IMR-90 (cell line): ENCODE measurements at regions not wholly inside any gene's neighbourhood (a gene's known extent, or its start where the extent isn't known, plus 50 kb on each side); places are given as distances from the start of the nearest gene placed in this dataset.

Experiments used
- ATAC-seq: fragments of 200-7000 bp; cut with Tn5 transposase; 2 replicates; pipeline ENCODE4 v1.9.1; 2020; ENCODE audit warnings: low read depth, mild to moderate bottlenecking, moderate library complexity
- BruUV-seq: library from RNA; stranded (reverse); fragments of 400-500 nt; replicated peaks from 2 replicates; lab custom pipeline; 2021; lab: Mats Ljungman, UMichigan
- CTCF ChIA-PET: fragments of 300-600 bp; formaldehyde crosslinking; extraction: SDS; loops from one replicate; lab custom pipeline; 2021; ENCODE audit warnings: antibody characterized with exemption; lab: Yijun Ruan, JAX
- POLR2A ChIA-PET: fragments of 300-600 bp; sonication (Branson Sonifier 250); formaldehyde crosslinking; loops from one replicate; lab custom pipeline; 2022; ENCODE audit warnings: antibody characterized with exemption; ENCODE audit not compliant: unreplicated experiment; lab: Charles Lee
- DNase-seq: peaks from one replicate; pipeline ENCODE4 v3.0.0; 2013
- H2AFZ ChIP-seq: replicated peaks from 2 replicates; pipeline ENCODE3; 2013; ENCODE audit warnings: low read length, mild to moderate bottlenecking; ENCODE audit not compliant: poor library complexity
- H2AK5ac ChIP-seq: 2 replicates; pipeline ENCODE4 v1.6.1; 2013; ENCODE audit warnings: low read depth, low read length, inconsistent platforms
- H2AK9ac ChIP-seq: replicated peaks from 2 replicates; pipeline ENCODE3; 2013; ENCODE audit warnings: mild to moderate bottlenecking, low read depth, low read length, moderate library complexity; ENCODE audit not compliant: poor library complexity
- H2BK120ac ChIP-seq: 2 replicates; pipeline ENCODE4 v1.6.1; 2013; ENCODE audit warnings: low read depth, low read length, inconsistent platforms
- H2BK15ac ChIP-seq: 3 replicates; pipeline ENCODE4 v1.6.1; 2013; ENCODE audit warnings: low read depth, low read length, inconsistent platforms
- H2BK20ac ChIP-seq: 2 replicates; pipeline ENCODE4 v1.6.1; 2013; ENCODE audit warnings: low read depth, mild to moderate bottlenecking, inconsistent platforms, low read length, moderate library complexity
- H2BK5ac ChIP-seq: 2 replicates; pipeline ENCODE4 v1.6.1; 2013; ENCODE audit warnings: mild to moderate bottlenecking, low read depth, low read length, inconsistent platforms; ENCODE audit not compliant: poor library complexity, severe bottlenecking
- H3K14ac ChIP-seq: replicated peaks from 2 replicates; pipeline ENCODE4 v1.6.1; 2013; ENCODE audit warnings: low read depth, low read length, inconsistent platforms
- H3K18ac ChIP-seq: 2 replicates; pipeline ENCODE4 v1.6.1; 2013; ENCODE audit warnings: low read depth, low read length, control low read depth
- H3K23ac ChIP-seq: 2 replicates; pipeline ENCODE4 v1.6.1; 2013; ENCODE audit warnings: low read depth, low read length, inconsistent platforms
- H3K27ac ChIP-seq: 2 replicates; pipeline ENCODE4 v1.5.1; 2013; ENCODE audit warnings: mild to moderate bottlenecking, control low read depth, low read length; ENCODE audit not compliant: insufficient read depth
- H3K27me3 ChIP-seq: 2 replicates; pipeline ENCODE4 v1.6.1; 2013; ENCODE audit warnings: low read length; ENCODE audit not compliant: control insufficient read depth, insufficient read depth
- H3K36me3 ChIP-seq: 2 replicates; pipeline ENCODE4 v1.6.1; 2013; ENCODE audit warnings: low read length, mixed read lengths; ENCODE audit not compliant: control insufficient read depth, insufficient read depth
- H3K4ac ChIP-seq: 2 replicates; pipeline ENCODE4 v1.6.1; 2013; ENCODE audit warnings: low read depth, low read length, inconsistent platforms
- H3K4me1 ChIP-seq: 2 replicates; pipeline ENCODE4 v1.6.1; 2013; ENCODE audit warnings: low read length, mixed read lengths; ENCODE audit not compliant: control insufficient read depth, insufficient read depth
- H3K4me2 ChIP-seq: 2 replicates; pipeline ENCODE4 v1.6.1; 2013; ENCODE audit warnings: low read depth, mild to moderate bottlenecking, control low read depth, low read length, moderate library complexity
- H3K4me3 ChIP-seq: 2 replicates; pipeline ENCODE4 v1.5.1; 2013; ENCODE audit warnings: low read depth, mild to moderate bottlenecking, control low read depth, low read length, moderate library complexity; ENCODE audit not compliant: insufficient read depth
- H3K56ac ChIP-seq: 2 replicates; pipeline ENCODE4 v1.6.1; 2013; ENCODE audit warnings: low read length, inconsistent platforms; ENCODE audit not compliant: insufficient read depth; ENCODE audit errors: extremely low read depth
- H3K79me1 ChIP-seq, 2 experiments: 2 replicates each; pipeline ENCODE4 v1.6.1; 2013; ENCODE audit warnings: low read length in 2 of 2, inconsistent platforms in 1 of 2, low read depth in 1 of 2
- H3K9ac ChIP-seq: 2 replicates; pipeline ENCODE4 v1.6.1; 2013; ENCODE audit warnings: low read depth, low read length, control low read depth
- H3K9me1 ChIP-seq: 2 replicates; pipeline ENCODE4 v1.6.1; 2013; ENCODE audit warnings: low read length, inconsistent platforms; ENCODE audit not compliant: insufficient read depth
- H3K9me3 ChIP-seq: 2 replicates; pipeline ENCODE4 v1.6.1; 2013; ENCODE audit warnings: low read length; ENCODE audit not compliant: control insufficient read depth, insufficient read depth
- H4K20me1 ChIP-seq: 2 replicates; pipeline ENCODE4 v1.6.1; 2013; ENCODE audit warnings: low read length, inconsistent platforms; ENCODE audit not compliant: insufficient read depth
- H4K5ac ChIP-seq: 2 replicates; pipeline ENCODE4 v1.6.1; 2013; ENCODE audit warnings: mild to moderate bottlenecking, low read depth, low read length, control low read depth
- H4K8ac ChIP-seq, 2 experiments: 2 replicates each; pipeline ENCODE4 v1.6.1; 2013; ENCODE audit warnings: low read depth in 2 of 2, low read length in 2 of 2, control low read depth in 1 of 2, inconsistent platforms in 1 of 2
- H4K91ac ChIP-seq: 2 replicates; pipeline ENCODE4 v1.6.1; 2013; ENCODE audit warnings: low read depth, low read length, inconsistent platforms; ENCODE audit not compliant: insufficient read depth
- BHLHE40 ChIP-seq: fragments of 150-350 bp; IDR thresholded peaks from 2 replicates; pipeline ENCODE4 v1.6.1; 2016; ENCODE audit warnings: mild to moderate bottlenecking, low read depth, low read length
- CEBPB ChIP-seq: IDR thresholded peaks from 2 replicates; pipeline ENCODE4 v1.6.1; 2012; ENCODE audit warnings: low read depth, low read length, improper control_type of control experiment
- CHD1 ChIP-seq: IDR thresholded peaks from 2 replicates; pipeline ENCODE4 v1.6.1; 2012; ENCODE audit warnings: low read depth, low read length, improper control_type of control experiment
- CTCF ChIP-seq: conservative IDR thresholded peaks from 2 replicates; pipeline ENCODE4 v1.5.1; 2012; ENCODE audit warnings: mild to moderate bottlenecking, low read depth, low read length, improper control_type of control experiment
- ELK1 ChIP-seq: fragments of 150-350 bp; IDR thresholded peaks from 2 replicates; pipeline ENCODE4 v1.6.1; 2016; ENCODE audit warnings: low read depth, mild to moderate bottlenecking, low read length, moderate library complexity, borderline replicate concordance
- FOS ChIP-seq: fragments of 150-350 bp; IDR thresholded peaks from 2 replicates; pipeline ENCODE4 v1.6.1; 2016; ENCODE audit warnings: low read depth, low read length
- MAFK ChIP-seq: IDR thresholded peaks from 2 replicates; pipeline ENCODE4 v1.6.1; 2012; ENCODE audit warnings: low read depth, low read length, improper control_type of control experiment
- MAZ ChIP-seq: IDR thresholded peaks from 2 replicates; pipeline ENCODE4 v1.6.1; 2012; ENCODE audit warnings: low read depth, mild to moderate bottlenecking, low read length, improper control_type of control experiment, moderate library complexity, borderline replicate concordance
- MXI1 ChIP-seq: IDR thresholded peaks from 2 replicates; pipeline ENCODE4 v1.6.1; 2012; ENCODE audit warnings: low read depth, mild to moderate bottlenecking, low read length, moderate library complexity, borderline replicate concordance
- NFE2L2 ChIP-seq: fragments of 150-350 bp; IDR thresholded peaks from 2 replicates; pipeline ENCODE4 v1.6.1; 2016; ENCODE audit warnings: low read depth, mild to moderate bottlenecking, low read length
- POLR2A ChIP-seq: IDR thresholded peaks from 2 replicates; pipeline ENCODE4 v1.6.1; 2012; ENCODE audit warnings: mild to moderate bottlenecking, low read depth, low read length
- RAD21 ChIP-seq: IDR thresholded peaks from 2 replicates; pipeline ENCODE4 v1.6.1; 2012; ENCODE audit warnings: low read length, improper control_type of control experiment
- RCOR1 ChIP-seq: IDR thresholded peaks from 2 replicates; pipeline ENCODE4 v1.6.1; 2012; ENCODE audit warnings: mild to moderate bottlenecking, low read length, improper control_type of control experiment; ENCODE audit not compliant: insufficient replicate concordance
- RFX5 ChIP-seq: IDR thresholded peaks from 2 replicates; pipeline ENCODE4 v1.8.0; 2012; ENCODE audit warnings: low read depth, mild to moderate bottlenecking, low read length, moderate library complexity
- SMC3 ChIP-seq: fragments of 150-350 bp; IDR thresholded peaks from 2 replicates; pipeline ENCODE4 v1.6.1; 2016; ENCODE audit warnings: low read depth, mild to moderate bottlenecking, antibody characterized with exemption, low read length, moderate library complexity
- WGBS, 2 experiments: methylation state at CpG; one replicate each; pipeline versions ENCODE4 v1.1.5 to v1.1.7; 2013; ENCODE audit warnings: missing lambda C conversion rate in 2 of 2; ENCODE audit not compliant: insufficient read length in 1 of 2; ENCODE audit errors: extremely low coverage in 2 of 2; 5-methylcytosine and 5-hydroxymethylcytosine counted together
- dilution Hi-C: fragments of 300-500 bp; cut with HindIII; formaldehyde crosslinking; loops from one replicate; pipeline ENCODE4 v1.14.3; 2018; ENCODE audit warnings: low sequenced_read_pairs; ENCODE audit not compliant: unreplicated experiment
- in situ Hi-C: fragments of 300-500 bp; cut with MboI; formaldehyde crosslinking; loops from 3 replicates; pipeline ENCODE4 v1.14.3; 2019; ENCODE audit warnings: low sequenced_read_pairs, inconsistent platforms, mixed read lengths
- intact Hi-C: fragments of 100-400 bp; cut with micrococcal nuclease; formaldehyde crosslinking; loops from 2 replicates; pipeline ENCODE4 v1.10.0; 2022
- TF ChIP-seq, protein P1 (sequence below): fragments of 150-350 bp; IDR thresholded peaks from 2 replicates; pipeline ENCODE4 v1.6.1; 2017; ENCODE audit warnings: mild to moderate bottlenecking, antibody characterized with exemption, low read length, low read depth

DNA sequence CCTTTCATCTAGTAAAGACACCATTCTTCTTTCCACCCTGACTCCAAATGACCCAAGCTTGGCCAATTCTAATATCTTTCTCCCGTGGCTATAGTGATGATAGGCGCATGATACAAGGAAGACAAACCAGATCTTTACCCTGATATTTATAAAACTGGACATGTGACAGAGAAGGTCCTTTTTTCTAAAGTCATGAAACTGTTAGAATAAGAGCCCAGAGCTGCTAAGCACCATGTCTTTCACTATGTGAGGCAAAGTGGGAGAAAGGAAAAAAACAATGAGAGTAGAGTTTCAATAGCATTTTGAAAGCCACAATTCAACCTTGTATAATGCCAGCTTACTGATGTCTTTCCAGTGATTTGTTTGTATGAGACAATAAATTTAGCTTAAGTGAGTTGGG lies 212.4 kb downstream of the RASSF9 start:
- Histone ChIP-seq H4K20me1 (no peaks in the 10 kb centered on the region), H3K79me1 (no peaks in the 10 kb centered on the region), H3K4ac (no peak overlapping the region), H3K9me1 (0 out of 2 replicates have a peak, but pooled peaks cover 2% of the 10 kb centered on the region), H3K4me2 (no peak overlapping the region), H2BK5ac (no peak overlapping the region), H3K23ac (no peak overlapping the region), H3K4me1 (peaks cover 6% of the 10 kb centered on the region), H4K91ac (no peak overlapping the region), H3K9me3 (no peaks in the 10 kb centered on the region), H2BK120ac (no peak overlapping the region), H3K27ac (no peak overlapping the region), H2AK9ac (no peak overlapping the region), H3K18ac (no peak overlapping the region), H2BK20ac (no peak overlapping the region), H2AFZ (no peak overlapping the region), H3K36me3 (no peaks in the 10 kb centered on the region), H4K8ac (no peak overlapping the region), H3K9ac (no peak overlapping the region), H3K56ac (no peak overlapping the region), H3K27me3 (no peaks in the 10 kb centered on the region), H4K5ac (no peak overlapping the region), H3K4me3 (no peak overlapping the region), H2BK15ac (no peak overlapping the region), H3K14ac (no peak overlapping the region), H2AK5ac (no peak overlapping the region)
- POLR2A ChIA-PET, result no interaction called here
- intact Hi-C loops (no loop called here), dilution Hi-C loops (no loop called here), in situ Hi-C loops (no loop called here)
- DNase-seq (no peak), ATAC-seq (no peak)
- WGBS, 2 experiments, result no CpG with 5 or more reads among the region's 2 CpGs
- no TSS peak for BruUV-seq
- CTCF ChIA-PET, result no interaction called here
- TF ChIP-seq NFE2L2 (no peak), FOS (no peak), RFX5 (no peak), MAFK (no peak), SMC3 (no peak), CHD1 (no peak), MAZ (no peak), MXI1 (no peak), RAD21 (no peak), RCOR1 (no peak), ELK1 (no peak), CTCF (no peak), BHLHE40 (no peak), POLR2A (no peak), CEBPB (no peak)
- TF ChIP-seq, protein P1, sequence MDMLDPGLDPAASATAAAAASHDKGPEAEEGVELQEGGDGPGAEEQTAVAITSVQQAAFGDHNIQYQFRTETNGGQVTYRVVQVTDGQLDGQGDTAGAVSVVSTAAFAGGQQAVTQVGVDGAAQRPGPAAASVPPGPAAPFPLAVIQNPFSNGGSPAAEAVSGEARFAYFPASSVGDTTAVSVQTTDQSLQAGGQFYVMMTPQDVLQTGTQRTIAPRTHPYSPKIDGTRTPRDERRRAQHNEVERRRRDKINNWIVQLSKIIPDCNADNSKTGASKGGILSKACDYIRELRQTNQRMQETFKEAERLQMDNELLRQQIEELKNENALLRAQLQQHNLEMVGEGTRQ, result no peak
